Type B pancreatic cell (in vitro differentiated cells): ENCODE measurements at regions not wholly inside any gene's neighbourhood (a gene's known extent, or its start where the extent isn't known, plus 50 kb on each side); places are given as distances from the start of the nearest gene placed in this dataset.

ENCODE experiments used
- DNase-seq: peaks from one replicate; pipeline ENCODE4 v3.0.0; 2021; ENCODE audit warnings: mixed read lengths; ENCODE audit not compliant: unreplicated experiment; ENCODE audit errors: extremely low spot score
- H3K27ac Mint-ChIP-seq: 2 replicates; pipeline ENCODE4 v1.8.0; 2021; ENCODE audit warnings: mild to moderate bottlenecking, mixed read lengths
- H3K27me3 Mint-ChIP-seq: 2 replicates; pipeline ENCODE4 v1.8.0; 2021; ENCODE audit warnings: mixed read lengths
- H3K36me3 Mint-ChIP-seq: 2 replicates; pipeline ENCODE4 v1.8.0; 2021; ENCODE audit warnings: mixed read lengths
- H3K4me1 Mint-ChIP-seq: one replicate; pipeline ENCODE4 v1.8.0; 2021; ENCODE audit warnings: mixed read lengths; ENCODE audit not compliant: unreplicated experiment
- H3K4me3 Mint-ChIP-seq: 2 replicates; pipeline ENCODE4 v1.8.0; 2021; ENCODE audit warnings: mild to moderate bottlenecking, mixed read lengths
- H3K9me3 Mint-ChIP-seq: 2 replicates; pipeline ENCODE4 v1.8.0; 2021; ENCODE audit warnings: mixed read lengths
- CTCF ChIP-seq: fragments of 200-600 bp; sonication (generic); conservative IDR thresholded peaks from 2 replicates; pipeline ENCODE4 v1.5.0; 2021; ENCODE audit warnings: antibody characterized with exemption, mild to moderate bottlenecking

- no peak for TF ChIP-seq CTCF
- peaks cover 16% of the 10 kb centered on the region for H3K4me1 Mint-ChIP-seq
- H3K4me3 Mint-ChIP-seq = peak overlapping the region; percentile 92
- H3K36me3 Mint-ChIP-seq = peaks cover 4% of the 10 kb centered on the region
- H3K9me3 Mint-ChIP-seq = no peaks in the 10 kb centered on the region
- H3K27me3 Mint-ChIP-seq = peaks cover 18% of the 10 kb centered on the region
- H3K27ac Mint-ChIP-seq = no peak overlapping the region
- DNase-seq = no peak
Observed at GRCh38 chr1:201647722-201648065, 108.8 kb downstream of the NAV1 start.

GRCh38 chr1:201648066-201648906, 109.4 kb downstream of the NAV1 start:
- H3K27ac Mint-ChIP-seq = no peak overlapping the region
- H3K4me1 Mint-ChIP-seq = peaks cover 22% of the 10 kb centered on the region
- peaks cover 4% of the 10 kb centered on the region for H3K36me3 Mint-ChIP-seq
- H3K27me3 Mint-ChIP-seq = peaks cover 18% of the 10 kb centered on the region
- H3K4me3 Mint-ChIP-seq = peak overlapping the region; percentile 92
- no peak for DNase-seq
- TF ChIP-seq CTCF = no peak
- H3K9me3 Mint-ChIP-seq = no peaks in the 10 kb centered on the region

GRCh38 chr1:201648907-201649721, 110.2 kb downstream of the NAV1 start:
- no peak for TF ChIP-seq CTCF
- Mint-ChIP-seq H3K9me3 (no peaks in the 10 kb centered on the region), H3K4me1 (peaks cover 29% of the 10 kb centered on the region), H3K27me3 (peaks cover 18% of the 10 kb centered on the region), H3K4me3 (peak overlapping the region; percentile 92), H3K36me3 (peaks cover 4% of the 10 kb centered on the region), H3K27ac (peak overlapping the region; percentile 93)
- no peak for DNase-seq

- TF ChIP-seq CTCF = peak; percentile 36
- Mint-ChIP-seq H3K4me3 (peak overlapping the region; percentile 92), H3K4me1 (peaks cover 36% of the 10 kb centered on the region), H3K27me3 (peaks cover 18% of the 10 kb centered on the region), H3K27ac (peak overlapping the region; percentile 93), H3K36me3 (no peaks in the 10 kb centered on the region), H3K9me3 (no peaks in the 10 kb centered on the region)
- peak; percentile 84 for DNase-seq
Observed at GRCh38 chr1:201649761-201650622, 111.1 kb downstream of the NAV1 start.

DNA sequence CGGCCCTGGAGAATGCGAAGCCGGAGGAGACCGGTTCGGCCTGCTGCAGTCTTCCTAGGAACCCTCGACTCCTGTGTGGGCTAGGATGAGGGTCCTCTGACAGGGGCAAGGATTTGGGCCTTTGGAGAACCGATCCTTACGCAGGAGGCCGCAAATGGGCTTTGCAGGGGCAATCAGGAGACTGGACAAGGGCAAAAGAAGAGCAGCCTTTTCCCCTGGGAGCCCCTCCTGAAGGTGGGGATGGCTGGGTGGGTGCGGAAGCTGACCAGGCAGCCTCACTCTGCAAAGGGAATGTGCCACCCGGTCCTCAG, 111.7 kb downstream of the NAV1 start:
- Mint-ChIP-seq H3K36me3 (no peaks in the 10 kb centered on the region), H3K27ac (peak overlapping the region; percentile 93), H3K9me3 (no peaks in the 10 kb centered on the region), H3K27me3 (peaks cover 18% of the 10 kb centered on the region), H3K4me1 (peaks cover 42% of the 10 kb centered on the region), H3K4me3 (peak overlapping the region; percentile 92)
- DNase-seq = no peak
- TF ChIP-seq CTCF = no peak
